ENCODE measurements at regions not wholly inside any gene's neighbourhood (a gene's known extent, or its start where the extent isn't known, plus 50 kb on each side); places are given as distances from the start of the nearest gene placed in this dataset.

- ATAC-seq (no peak), FAIRE-seq (no peak), DNase-seq (ENCODE audit: low read depth, low spot score) (no peak)
- POLR2A ChIA-PET: no interaction called here
- Histone ChIP-seq H3K27me3 (replicated peaks in 1 of 2; ENCODE audit: control insufficient read depth in 2 of 2, insufficient read depth in 2 of 2, low read length in 1 of 2) (no peaks in the 10 kb centered on the region), H3K4me1 (ENCODE audit: control insufficient read depth, insufficient read depth, low read length) (no peaks in the 10 kb centered on the region), H3K9me3 (replicated peaks; ENCODE audit: control insufficient read depth, insufficient read depth, low read length) (no peaks in the 10 kb centered on the region; the same call in 2 of the 3 replicates), H3K27ac (ENCODE audit: control insufficient read depth, insufficient read depth) (no peak overlapping the region), H3K36me3 (ENCODE audit: control insufficient read depth in 2 of 2, insufficient read depth in 2 of 2, low read length in 1 of 2) (no peaks in the 10 kb centered on the region), H3K4me2 (ENCODE audit: control insufficient read depth, insufficient read depth) (no peak overlapping the region), H2AFZ (ENCODE audit: control insufficient read depth, low read depth, low read length) (no peak overlapping the region), H3K4me3 (no peak overlapping the region), H3K9ac (ENCODE audit: control insufficient read depth, insufficient read depth, low read length) (no peak overlapping the region), H4K20me1 (ENCODE audit: control insufficient read depth, insufficient read depth) (no peaks in the 10 kb centered on the region), H3K79me2 (ENCODE audit: control insufficient read depth, insufficient read depth, low read length) (no peaks in the 10 kb centered on the region)
- RAD21 ChIA-PET (ENCODE audit: unreplicated experiment): no interaction called here
- BruUV-seq (replicated peaks): no TSS peak
- 0% methylated on average over 2 of the region's 2 CpGs for WGBS (ENCODE audit: insufficient coverage, insufficient replicate concordance, low lambda C conversion rate, missing lambda C conversion rate)
- TF ChIP-seq ZBED1 (IDR thresholded peaks at IDR 0.05; ENCODE audit: borderline replicate concordance) (no peak), NR2F1 (conservative IDR thresholded peaks at IDR 0.05) (no peak), IRF5 (IDR thresholded peaks at IDR 0.05; ENCODE audit: borderline replicate concordance) (no peak), SMAD1 (IDR thresholded peaks at IDR 0.05; ENCODE audit: low read depth, partially characterized antibody) (no peak), BCL11A (IDR thresholded peaks at IDR 0.05; ENCODE audit: low read depth, low read length) (no peak), SKIL (IDR thresholded peaks at IDR 0.05; ENCODE audit: low read depth, poor library complexity, severe bottlenecking) (no peak), NFIC (IDR thresholded peaks at IDR 0.05; ENCODE audit: low read depth, low read length) (no peak), E4F1 (IDR thresholded peaks at IDR 0.05; ENCODE audit: borderline replicate concordance, partially characterized antibody) (no peak), RAD21 (IDR thresholded peaks at IDR 0.05; ENCODE audit: insufficient read depth, low read depth, low read length) (no peak)
- CTCF ChIA-PET: no interaction called here
- in situ Hi-C loops (cut with MboI): no loop called here
- intact Hi-C loops (cut with micrococcal nuclease; ENCODE audit: unreplicated experiment): no loop called here
- SMC1A ChIA-PET (ENCODE audit: uncharacterized antibody, unreplicated experiment): no interaction called here
Measured at GRCh38 chr1:30014031-30014430, 709.4 kb downstream of the MATN1 start.
